Smooth muscle cell (in vitro differentiated cells): ENCODE measurements at regions not wholly inside any gene's neighbourhood (a gene's known extent, or its start where the extent isn't known, plus 50 kb on each side); places are given as distances from the start of the nearest gene placed in this dataset.

Source experiments
- DNase-seq: peaks from one replicate; lab custom pipeline; 2025; ENCODE audit not compliant: unreplicated experiment; lab: John Stamatoyannopoulos, UW
- H2AFZ ChIP-seq: fragments of 200-600 bp; sonication (generic); 2 replicates; pipeline ENCODE4 v1.6.0; 2016; ENCODE audit warnings: antibody characterized with exemption, low read depth, mild to moderate bottlenecking
- H3F3A ChIP-seq: fragments of 200-600 bp; sonication (generic); 2 replicates; pipeline ENCODE4 v1.6.0; 2017; ENCODE audit warnings: antibody characterized with exemption, low read depth
- H3K27ac ChIP-seq: fragments of 200-600 bp; sonication (generic); 2 replicates; pipeline ENCODE4 v1.5.1; 2016; ENCODE audit warnings: low read depth, mild to moderate bottlenecking
- H3K27me3 ChIP-seq: fragments of 200-600 bp; sonication (generic); 2 replicates; pipeline ENCODE4 v1.6.1; 2016; ENCODE audit warnings: low read depth, mild to moderate bottlenecking
- H3K36me3 ChIP-seq: fragments of 200-600 bp; sonication (generic); 2 replicates; pipeline ENCODE4 v1.5.1; 2016; ENCODE audit warnings: low read depth
- H3K4me1 ChIP-seq: fragments of 200-600 bp; sonication (generic); 2 replicates; pipeline ENCODE4 v1.5.1; 2016; ENCODE audit warnings: low read depth
- H3K4me2 ChIP-seq: fragments of 200-600 bp; sonication (generic); 2 replicates; pipeline ENCODE4 v1.6.0; 2016; ENCODE audit warnings: mild to moderate bottlenecking
- H3K4me3 ChIP-seq: fragments of 200-600 bp; sonication (generic); 2 replicates; pipeline ENCODE4 v1.5.1; 2016; ENCODE audit warnings: mild to moderate bottlenecking
- H3K79me2 ChIP-seq: fragments of 200-600 bp; sonication (generic); 2 replicates; pipeline ENCODE4 v1.6.0; 2016; ENCODE audit warnings: low read depth, mild to moderate bottlenecking
- H3K9ac ChIP-seq: fragments of 200-600 bp; sonication (generic); 2 replicates; pipeline ENCODE4 v1.6.0; 2016; ENCODE audit warnings: low read depth
- H3K9me3 ChIP-seq: fragments of 200-600 bp; sonication (generic); replicated peaks from 2 replicates; pipeline ENCODE4 v1.5.1; 2016; ENCODE audit warnings: low read depth
- H4K20me1 ChIP-seq: fragments of 200-600 bp; sonication (generic); 2 replicates; pipeline ENCODE4 v1.6.0; 2016; ENCODE audit warnings: low read depth
- CTCF ChIP-seq: fragments of 200-600 bp; sonication (generic); IDR thresholded peaks from 2 replicates; pipeline ENCODE4 v1.5.1; 2017; ENCODE audit warnings: borderline replicate concordance, mild to moderate bottlenecking, antibody characterized with exemption; ENCODE audit not compliant: insufficient read depth, poor library complexity, severe bottlenecking
- WGBS: methylation state at CpG from one replicate; pipeline ENCODE4 v1.1.7; 2016; ENCODE audit warnings: low lambda C conversion rate; 5-methylcytosine and 5-hydroxymethylcytosine counted together

DNA sequence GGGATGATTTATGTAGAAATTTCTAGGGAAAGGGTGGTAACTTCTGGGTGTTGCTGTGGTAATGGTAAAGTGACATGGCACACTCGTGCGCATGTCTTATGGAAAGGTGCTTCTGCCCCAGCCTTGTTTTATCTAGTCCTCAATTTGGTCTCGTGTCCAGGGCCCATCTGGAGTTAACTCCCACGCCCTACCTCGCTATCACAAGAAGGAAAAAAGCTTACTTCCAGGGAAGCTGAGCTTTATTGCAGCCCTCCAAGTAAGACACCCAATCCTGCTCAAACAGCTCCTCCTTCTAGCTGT, 611.8 kb downstream of the TNS3 start:
- WGBS: 92% methylated on average over 5 of the region's 5 CpGs
- no peak overlapping the region for H3K4me2 ChIP-seq
- H3F3A ChIP-seq: peaks cover 7% of the 10 kb centered on the region
- no peak overlapping the region for H3K9ac ChIP-seq
- H3K79me2 ChIP-seq: no peaks in the 10 kb centered on the region
- H2AFZ ChIP-seq: no peak overlapping the region
- H3K27ac ChIP-seq: no peak overlapping the region
- H3K4me1 ChIP-seq: no peaks in the 10 kb centered on the region
- peaks cover 20% of the 10 kb centered on the region for H3K9me3 ChIP-seq
- DNase-seq: no peak
- H4K20me1 ChIP-seq: no peaks in the 10 kb centered on the region
- H3K4me3 ChIP-seq: no peak overlapping the region
- no peak for TF ChIP-seq CTCF
- H3K27me3 ChIP-seq: no peaks in the 10 kb centered on the region
- H3K36me3 ChIP-seq: no peaks in the 10 kb centered on the region

DNA sequence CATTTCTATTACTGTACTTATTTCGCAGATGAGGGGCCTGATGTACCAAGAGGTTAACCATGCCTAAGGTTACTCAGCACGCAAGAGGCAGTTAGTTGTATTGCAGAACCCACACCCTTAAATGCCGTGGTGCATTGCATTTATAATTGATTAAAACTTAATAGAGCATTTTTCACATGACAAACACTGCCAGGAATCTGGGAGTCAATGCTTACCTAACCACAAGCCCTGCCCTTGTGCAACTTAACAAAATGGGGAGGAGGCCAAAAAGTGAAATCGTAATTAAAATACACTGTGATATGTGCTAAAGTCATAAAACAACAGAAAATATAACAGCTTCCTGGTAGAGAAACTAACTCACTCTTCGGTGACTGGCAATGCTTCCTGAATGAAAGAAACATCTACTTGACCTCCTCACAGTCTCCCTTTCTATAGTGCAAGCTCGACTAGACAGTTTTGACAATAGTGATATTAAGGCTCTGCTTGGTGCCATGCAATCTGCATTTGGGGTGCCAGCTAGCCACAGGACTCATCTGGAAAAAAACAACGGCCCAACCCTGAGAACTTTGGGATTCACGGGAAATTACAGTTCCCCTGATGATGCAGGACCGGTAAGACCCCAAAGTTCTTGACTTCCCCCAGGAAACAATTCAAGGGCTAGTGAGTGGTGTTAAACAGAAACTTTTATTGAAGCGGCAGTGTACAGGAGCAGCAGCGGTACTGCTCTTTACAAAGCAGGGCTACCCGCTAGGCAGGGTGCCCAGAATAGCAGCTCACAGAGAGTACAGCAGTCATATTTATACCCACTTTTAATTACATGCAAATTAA, 612.4 kb downstream of the TNS3 start:
- no peak overlapping the region for H3K4me2 ChIP-seq
- no peak overlapping the region for H3K4me3 ChIP-seq

DNA sequence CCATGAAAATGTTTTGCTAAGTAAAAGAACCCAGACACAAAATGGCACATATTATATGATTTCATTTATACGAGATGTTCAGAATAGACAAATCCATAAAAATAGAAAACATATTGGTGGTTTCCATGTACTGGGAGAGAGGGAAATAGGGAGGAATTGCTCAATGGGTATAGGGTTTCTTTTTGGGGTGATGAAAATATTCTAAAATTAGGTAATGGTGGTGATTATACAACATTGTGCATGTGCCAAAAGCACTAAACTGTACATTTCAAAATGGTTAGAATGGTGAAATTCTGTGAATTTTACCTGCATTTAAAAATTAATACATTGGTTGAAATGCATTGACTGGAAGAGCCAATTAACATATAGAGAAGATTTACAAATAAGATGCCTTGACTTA, 613.9 kb downstream of the TNS3 start:
- H3K4me1 ChIP-seq: no peaks in the 10 kb centered on the region
- no peak for DNase-seq
- no peak for TF ChIP-seq CTCF
- H3K4me3 ChIP-seq: no peak overlapping the region
- H3F3A ChIP-seq: peaks cover 7% of the 10 kb centered on the region
- H3K4me2 ChIP-seq: no peak overlapping the region
- H3K27me3 ChIP-seq: no peaks in the 10 kb centered on the region
- peaks cover 32% of the 10 kb centered on the region for H3K9me3 ChIP-seq
- H3K27ac ChIP-seq: no peak overlapping the region
- no peaks in the 10 kb centered on the region for H3K79me2 ChIP-seq
- no peak overlapping the region for H3K9ac ChIP-seq
- H3K36me3 ChIP-seq: no peaks in the 10 kb centered on the region
- 96% methylated on average over 1 of the region's 1 CpG for WGBS
- H2AFZ ChIP-seq: no peak overlapping the region
- H4K20me1 ChIP-seq: no peaks in the 10 kb centered on the region

More for the DNA sequence above, 612.4 kb downstream of the TNS3 start:
- Histone ChIP-seq H3K27ac (no peak overlapping the region), H3K36me3 (no peaks in the 10 kb centered on the region), H3F3A (peaks cover 7% of the 10 kb centered on the region), H3K79me2 (no peaks in the 10 kb centered on the region), H3K4me1 (no peaks in the 10 kb centered on the region), H2AFZ (no peak overlapping the region), H3K9me3 (peaks cover 25% of the 10 kb centered on the region), H3K27me3 (no peaks in the 10 kb centered on the region), H4K20me1 (no peaks in the 10 kb centered on the region), H3K9ac (no peak overlapping the region)
- WGBS: 92% methylated on average over 12 of the region's 12 CpGs
- no peak for TF ChIP-seq CTCF
- DNase-seq: no peak

DNA sequence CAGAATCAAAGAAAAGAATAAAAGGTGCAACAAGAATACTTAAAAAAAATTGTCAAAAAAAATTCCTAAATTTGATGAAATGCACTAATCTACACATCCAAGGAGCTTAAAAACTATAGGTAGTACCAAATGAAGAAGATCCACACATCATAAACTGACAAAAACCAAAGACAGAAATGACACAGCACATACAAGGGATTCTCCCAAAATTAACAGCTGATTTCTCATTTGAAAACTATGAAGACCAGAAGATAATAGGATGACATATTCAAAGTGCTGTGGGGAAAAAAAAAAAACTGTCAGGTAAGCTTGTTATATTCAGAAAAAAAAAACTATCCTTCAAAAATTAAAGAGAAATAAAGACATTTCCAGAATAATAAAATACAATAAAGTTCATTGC, 618.2 kb downstream of the TNS3 start:
- no peak overlapping the region for H3K27ac ChIP-seq
- no peaks in the 10 kb centered on the region for H3K4me1 ChIP-seq
- no peak for TF ChIP-seq CTCF
- no peaks in the 10 kb centered on the region for H3K79me2 ChIP-seq
- H3K4me3 ChIP-seq: no peak overlapping the region
- no peaks in the 10 kb centered on the region for H3F3A ChIP-seq
- no peak overlapping the region for H2AFZ ChIP-seq
- no peaks in the 10 kb centered on the region for H4K20me1 ChIP-seq
- no peak for DNase-seq
- H3K9ac ChIP-seq: no peak overlapping the region
- H3K36me3 ChIP-seq: peaks cover 6% of the 10 kb centered on the region
- no peak overlapping the region for H3K4me2 ChIP-seq
- H3K9me3 ChIP-seq: peaks cover 32% of the 10 kb centered on the region
- H3K27me3 ChIP-seq: no peaks in the 10 kb centered on the region
